GM03348 (cell line): ENCODE measurements at regions not wholly inside any gene's neighbourhood (a gene's known extent, or its start where the extent isn't known, plus 50 kb on each side); places are given as distances from the start of the nearest gene placed in this dataset.

Experiments used
- DNase-seq: peaks from one replicate; pipeline ENCODE4 v3.0.0; 2012; ENCODE audit warnings: low spot score

- no peak for DNase-seq
Observed at GRCh38 chr10:83937161-83937560, 202.1 kb upstream of the GHITM start.

- no peak for DNase-seq
Observed at GRCh38 chr10:83937826-83938225, 201.5 kb upstream of the GHITM start.

- DNase-seq, result no peak
Observed at GRCh38 chr10:83941189-83941588, 198.1 kb upstream of the GHITM start.

- no peak for DNase-seq
Observed at GRCh38 chr10:83942410-83942809, 196.9 kb upstream of the GHITM start.

- no peak for DNase-seq
Observed at GRCh38 chr10:83943049-83943448, 196.3 kb upstream of the GHITM start.

GRCh38 chr10:83943920-83944319 is 195.4 kb upstream of the GHITM start:
- no peak for DNase-seq

GRCh38 chr10:83945982-83946718 is 193.2 kb upstream of the GHITM start:
- DNase-seq, result no peak

GRCh38 chr10:83952314-83952713 is 187.0 kb upstream of the GHITM start:
- no peak for DNase-seq

GRCh38 chr10:83953589-83953988 is 185.7 kb upstream of the GHITM start:
- no peak for DNase-seq

GRCh38 chr10:83954193-83954799 is 185.0 kb upstream of the GHITM start:
- no peak for DNase-seq

GRCh38 chr10:83955406-83955805 is 183.9 kb upstream of the GHITM start:
- no peak for DNase-seq

- DNase-seq, result no peak
Observed at GRCh38 chr10:83957168-83957947, 182.0 kb upstream of the GHITM start.

GRCh38 chr10:83959328-83959727 is 180.0 kb upstream of the GHITM start:
- DNase-seq, result no peak

GRCh38 chr10:83960125-83960524 is 179.2 kb upstream of the GHITM start:
- DNase-seq, result no peak

GRCh38 chr10:83961620-83962019 is 177.7 kb upstream of the GHITM start:
- no peak for DNase-seq

GRCh38 chr10:83963446-83963845 is 175.9 kb upstream of the GHITM start:
- DNase-seq, result no peak

- no peak for DNase-seq
Observed at GRCh38 chr10:83965473-83965872, 173.8 kb upstream of the GHITM start.

- no peak for DNase-seq
Observed at GRCh38 chr10:83968052-83968451, 171.3 kb upstream of the GHITM start.

- DNase-seq, result no peak
Observed at GRCh38 chr10:83978681-83979383, 160.5 kb upstream of the GHITM start.

GRCh38 chr10:83982812-83983211 is 156.5 kb upstream of the GHITM start:
- no peak for DNase-seq

GRCh38 chr10:83983578-83984255 is 155.6 kb upstream of the GHITM start:
- no peak for DNase-seq

GRCh38 chr10:83984256-83984640 is 155.1 kb upstream of the GHITM start:
- DNase-seq, result no peak
